Ishikawa (cell line): ENCODE measurements at regions not wholly inside any gene's neighbourhood (a gene's known extent, or its start where the extent isn't known, plus 50 kb on each side); places are given as distances from the start of the nearest gene placed in this dataset.

Experiments
- CEBPB ChIP-seq: IDR thresholded peaks from 2 replicates; pipeline ENCODE4 v1.6.1; 2012
- CREB1 ChIP-seq: IDR thresholded peaks from 2 replicates; pipeline ENCODE4 v1.6.1; 2012; ENCODE audit warnings: low read depth
- FOXM1 ChIP-seq: IDR thresholded peaks from 2 replicates; pipeline ENCODE4 v1.6.1; 2012; ENCODE audit warnings: low read depth, borderline replicate concordance
- MAX ChIP-seq: IDR thresholded peaks from 2 replicates; pipeline ENCODE4 v1.6.1; 2012
- NFIC ChIP-seq: IDR thresholded peaks from 2 replicates; pipeline ENCODE4 v1.6.1; 2012
- RAD21 ChIP-seq: IDR thresholded peaks from 2 replicates; pipeline ENCODE4 v1.6.1; 2012; ENCODE audit warnings: low read depth
- YY1 ChIP-seq: IDR thresholded peaks from 2 replicates; pipeline ENCODE4 v1.6.1; 2012; ENCODE audit warnings: low read depth
- TF ChIP-seq, protein P1 (sequence below): IDR thresholded peaks from 2 replicates; pipeline ENCODE4 v1.6.1; 2012
- TF ChIP-seq, protein P2 (sequence below): IDR thresholded peaks from 2 replicates; pipeline ENCODE4 v1.6.1; 2012; ENCODE audit warnings: low read depth, mild to moderate bottlenecking

GRCh38 chr1:228664399-228664914 lies 70.8 kb upstream of the RHOU start:
- TF ChIP-seq RAD21 (peak; percentile 95), FOXM1 (no peak), YY1 (no peak), MAX (no peak), CEBPB (peak; percentile 12; the same call in 1 of the 2 replicates), CREB1 (no peak), NFIC (peak; percentile 42; the same call in 1 of the 2 replicates)
- TF ChIP-seq, protein P1, sequence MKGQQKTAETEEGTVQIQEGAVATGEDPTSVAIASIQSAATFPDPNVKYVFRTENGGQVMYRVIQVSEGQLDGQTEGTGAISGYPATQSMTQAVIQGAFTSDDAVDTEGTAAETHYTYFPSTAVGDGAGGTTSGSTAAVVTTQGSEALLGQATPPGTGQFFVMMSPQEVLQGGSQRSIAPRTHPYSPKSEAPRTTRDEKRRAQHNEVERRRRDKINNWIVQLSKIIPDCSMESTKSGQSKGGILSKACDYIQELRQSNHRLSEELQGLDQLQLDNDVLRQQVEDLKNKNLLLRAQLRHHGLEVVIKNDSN: no peak
- TF ChIP-seq, protein P2, sequence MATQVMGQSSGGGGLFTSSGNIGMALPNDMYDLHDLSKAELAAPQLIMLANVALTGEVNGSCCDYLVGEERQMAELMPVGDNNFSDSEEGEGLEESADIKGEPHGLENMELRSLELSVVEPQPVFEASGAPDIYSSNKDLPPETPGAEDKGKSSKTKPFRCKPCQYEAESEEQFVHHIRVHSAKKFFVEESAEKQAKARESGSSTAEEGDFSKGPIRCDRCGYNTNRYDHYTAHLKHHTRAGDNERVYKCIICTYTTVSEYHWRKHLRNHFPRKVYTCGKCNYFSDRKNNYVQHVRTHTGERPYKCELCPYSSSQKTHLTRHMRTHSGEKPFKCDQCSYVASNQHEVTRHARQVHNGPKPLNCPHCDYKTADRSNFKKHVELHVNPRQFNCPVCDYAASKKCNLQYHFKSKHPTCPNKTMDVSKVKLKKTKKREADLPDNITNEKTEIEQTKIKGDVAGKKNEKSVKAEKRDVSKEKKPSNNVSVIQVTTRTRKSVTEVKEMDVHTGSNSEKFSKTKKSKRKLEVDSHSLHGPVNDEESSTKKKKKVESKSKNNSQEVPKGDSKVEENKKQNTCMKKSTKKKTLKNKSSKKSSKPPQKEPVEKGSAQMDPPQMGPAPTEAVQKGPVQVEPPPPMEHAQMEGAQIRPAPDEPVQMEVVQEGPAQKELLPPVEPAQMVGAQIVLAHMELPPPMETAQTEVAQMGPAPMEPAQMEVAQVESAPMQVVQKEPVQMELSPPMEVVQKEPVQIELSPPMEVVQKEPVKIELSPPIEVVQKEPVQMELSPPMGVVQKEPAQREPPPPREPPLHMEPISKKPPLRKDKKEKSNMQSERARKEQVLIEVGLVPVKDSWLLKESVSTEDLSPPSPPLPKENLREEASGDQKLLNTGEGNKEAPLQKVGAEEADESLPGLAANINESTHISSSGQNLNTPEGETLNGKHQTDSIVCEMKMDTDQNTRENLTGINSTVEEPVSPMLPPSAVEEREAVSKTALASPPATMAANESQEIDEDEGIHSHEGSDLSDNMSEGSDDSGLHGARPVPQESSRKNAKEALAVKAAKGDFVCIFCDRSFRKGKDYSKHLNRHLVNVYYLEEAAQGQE: no peak
